Gastrocnemius medialis (tissue), 4 donors: ENCODE measurements at regions not wholly inside any gene's neighbourhood (a gene's known extent, or its start where the extent isn't known, plus 50 kb on each side); places are given as distances from the start of the nearest gene placed in this dataset.
"Not testable (repeated sequence)": the region's sequence is repeated elsewhere in the genome, so short reads cannot be mapped to it uniquely, and the experiment has no call there.

Experiments used
- ATAC-seq, 2 donors: fragments of 150-250 bp; one replicate each; pipeline ENCODE4 v1.9.1; 2016
- DNase-seq, 2 donors: peaks; one replicate each; pipeline ENCODE4 v3.0.0-alpha.2; 2019
- H3K27ac ChIP-seq, 4 donors: fragments of 200-600 bp; sonication (generic); 1 replicate in 1 of 4; 2 replicates in 3 of 4; pipeline ENCODE4 v1.5.1; 2016 to 2018; ENCODE audit warnings: mild to moderate bottlenecking in 2 of 4, moderate library complexity in 1 of 4
- H3K27me3 ChIP-seq, 3 donors: fragments of 200-600 bp; sonication (generic) in 2 of 3; 1 replicate in 1 of 3; 2 replicates in 2 of 3; pipeline versions ENCODE4 v1.5.1 to v1.6.0; 2016 to 2019; ENCODE audit warnings: mild to moderate bottlenecking in 1 of 3, moderate library complexity in 1 of 3
- H3K36me3 ChIP-seq, 2 donors: fragments of 200-600 bp; sonication (generic) in 1 of 2; one replicate each; pipeline ENCODE4 v1.5.1; 2017 to 2018
- H3K4me1 ChIP-seq, 2 donors: fragments of 200-600 bp; sonication (generic) in 1 of 2; one replicate each; pipeline ENCODE4 v1.5.1; 2016 to 2017; ENCODE audit warnings: mild to moderate bottlenecking in 2 of 2
- H3K4me3 ChIP-seq, 4 donors: fragments of 200-600 bp; sonication (generic) in 3 of 4; 1 replicate in 1 of 4; 2 replicates in 3 of 4; pipeline ENCODE4 v1.5.1; 2016 to 2019; ENCODE audit warnings: mild to moderate bottlenecking in 2 of 4
- H3K9me3 ChIP-seq, 3 donors: fragments of 200-600 bp; sonication (generic) in 2 of 3; 1 replicate in 1 of 3; 2 replicates in 2 of 3; pipeline ENCODE4 v1.5.1; 2016 to 2019
- CTCF ChIP-seq, 5 experiments: fragments of 450-650 bp in 3 of 5; fragments of 200-600 bp in 2 of 5; sonication (generic) in 2 of 5; IDR thresholded peaks in 4 of 5; conservative IDR thresholded peaks in 1 of 5; 1 replicate in 4 of 5; 2 replicates in 1 of 5; pipeline ENCODE4 v1.5.1; 2016 to 2019; ENCODE audit warnings: antibody characterized with exemption in 5 of 5, mild to moderate bottlenecking in 3 of 5, moderate library complexity in 3 of 5
- POLR2A ChIP-seq, 2 donors: fragments of 450-650 bp; IDR thresholded peaks; one replicate each; pipeline ENCODE4 v1.6.1; 2017; ENCODE audit warnings: antibody characterized with exemption in 2 of 2, mild to moderate bottlenecking in 2 of 2, moderate library complexity in 2 of 2
- in situ Hi-C, 4 donors: fragments of 200-750 bp; cut with MboI; loops; one replicate each; pipeline versions ENCODE4 v1.15.0 to v1.8.0; 2017; ENCODE audit warnings: low sequenced_read_pairs in 4 of 4
- intact Hi-C: fragments of 100-400 bp; cut with DNase I; formaldehyde crosslinking; loops from one replicate; pipeline ENCODE4 v1.15.1; 2023; ENCODE audit warnings: low total_unique reads

GRCh38 chr1:65027666-65028358 is 61.5 kb upstream of the JAK1 start:
- intact Hi-C loops (no loop called here), in situ Hi-C loops (loop anchor here in 1 of 4 donors (25.0 kb wide), 1 partner anchor 166 kb away; no protein-coding TSS in a partner anchor)
- TF ChIP-seq CTCF (IDR thresholded peaks at IDR 0.05 in 4 of 5, conservative IDR thresholded peaks at IDR 0.05 in 1 of 5) (no peak), POLR2A (IDR thresholded peaks at IDR 0.05) (no peak)
- H3K27ac ChIP-seq: peak overlapping the region in 1 of 4 donors; percentile 29
- peaks cover 19 to 27% of the 10 kb centered on the region in 2 donors for H3K4me1 ChIP-seq
- DNase-seq (peak; percentile 32 to 72), ATAC-seq (peak; percentile 47 to 68)
- H3K4me3 ChIP-seq: no peak overlapping the region
- no peaks in the 10 kb centered on the region for H3K36me3 ChIP-seq
- no peaks in the 10 kb centered on the region for H3K27me3 ChIP-seq
- no peaks in the 10 kb centered on the region for H3K9me3 ChIP-seq

GRCh38 chr1:65029434-65029833 is 63.1 kb upstream of the JAK1 start:
- DNase-seq, H3K27me3 ChIP-seq, H3K4me3 ChIP-seq, H3K9me3 ChIP-seq, ATAC-seq, H3K36me3 ChIP-seq, H3K27ac ChIP-seq, intact Hi-C loops: not testable (repeated sequence)
- in situ Hi-C loops: loop anchor here in 1 of 4 donors (25.0 kb wide), 1 partner anchor 167 kb away; no protein-coding TSS in a partner anchor
- peaks cover 19 to 27% of the 10 kb centered on the region in 2 donors for H3K4me1 ChIP-seq

- H3K27ac ChIP-seq, H3K4me1 ChIP-seq, H3K4me3 ChIP-seq, DNase-seq, H3K27me3 ChIP-seq, intact Hi-C loops, ATAC-seq, H3K9me3 ChIP-seq: not testable (repeated sequence)
- peaks cover 0 to 19% of the 10 kb centered on the region in 2 donors for H3K36me3 ChIP-seq
- in situ Hi-C loops: loop anchor here in 1 of 4 donors (25.0 kb wide), 1 partner anchor 173 kb away; no protein-coding TSS in a partner anchor
These were observed 68.5 kb upstream of the JAK1 start for GRCh38 chr1:65034879-65035278.

- Histone ChIP-seq H3K27me3 (no peaks in the 10 kb centered on the region), H3K4me3 (no peak overlapping the region), H3K36me3 (peaks cover 0 to 19% of the 10 kb centered on the region in 2 donors), H3K4me1 (peaks cover 23 to 25% of the 10 kb centered on the region in 2 donors), H3K9me3 (no peaks in the 10 kb centered on the region), H3K27ac (no peak overlapping the region)
- TF ChIP-seq POLR2A (IDR thresholded peaks at IDR 0.05) (no peak), CTCF (IDR thresholded peaks at IDR 0.05 in 4 of 5, conservative IDR thresholded peaks at IDR 0.05 in 1 of 5) (no peak)
- ATAC-seq (no peak), DNase-seq (no peak)
- intact Hi-C loops (no loop called here), in situ Hi-C loops (loop anchor here in 1 of 4 donors (25.0 kb wide), 1 partner anchor 174 kb away; no protein-coding TSS in a partner anchor)
These were observed 70.3 kb upstream of the JAK1 start for GRCh38 chr1:65036570-65037051.

GRCh38 chr1:65039066-65039465 is 72.7 kb upstream of the JAK1 start:
- H3K27me3 ChIP-seq: no peaks in the 10 kb centered on the region
- H3K36me3 ChIP-seq: peaks cover 0 to 19% of the 10 kb centered on the region in 2 donors
- no peaks in the 10 kb centered on the region for H3K9me3 ChIP-seq
- intact Hi-C loops (no loop called here), in situ Hi-C loops (loop anchor here in 1 of 4 donors (25.0 kb wide), 1 partner anchor 177 kb away; no protein-coding TSS in a partner anchor)
- H3K4me3 ChIP-seq: no peak overlapping the region
- ATAC-seq (no peak), DNase-seq (no peak)
- peak overlapping the region; percentile 74 to 78 (median 76) for H3K27ac ChIP-seq
- H3K4me1 ChIP-seq: peaks cover 30 to 33% of the 10 kb centered on the region in 2 donors
- TF ChIP-seq CTCF (IDR thresholded peaks at IDR 0.05 in 4 of 5, conservative IDR thresholded peaks at IDR 0.05 in 1 of 5) (no peak), POLR2A (IDR thresholded peaks at IDR 0.05) (no peak)
